ENCODE measurements at regions not wholly inside any gene's neighbourhood (a gene's known extent, or its start where the extent isn't known, plus 50 kb on each side); places are given as distances from the start of the nearest gene placed in this dataset.
"Not testable (repeated sequence)": the region's sequence is repeated elsewhere in the genome, so short reads cannot be mapped to it uniquely, and the experiment has no call there.

- DNase-seq (ENCODE audit: low read depth), result no peak
These were observed 949.4 kb downstream of the TLE4 start for GRCh38 chr9:80521151-80521550.

GRCh38 chr9:80520231-80520630 is 948.5 kb downstream of the TLE4 start:
- DNase-seq (ENCODE audit: low read depth), result no peak

DNA sequence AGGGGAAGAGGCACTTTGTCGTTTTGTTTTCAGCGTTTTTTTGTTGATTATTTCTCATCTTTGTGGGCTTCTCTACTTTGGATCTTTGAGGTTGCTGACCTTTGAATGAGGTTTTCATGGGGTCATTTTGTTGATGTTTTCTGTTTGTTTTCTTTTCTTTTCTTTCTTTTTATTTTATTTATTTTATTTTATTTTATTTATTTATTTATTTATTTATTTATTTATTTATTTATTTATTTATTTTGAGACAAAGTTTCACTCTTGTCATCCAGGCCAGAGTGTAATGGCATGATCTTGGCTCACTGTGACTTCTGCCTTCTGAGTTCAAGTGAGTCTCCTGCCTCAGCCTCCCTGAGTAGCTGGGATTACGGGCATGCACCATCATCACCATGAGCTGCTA is 946.7 kb downstream of the TLE4 start:
- no peak for DNase-seq (ENCODE audit: low read depth)

DNA sequence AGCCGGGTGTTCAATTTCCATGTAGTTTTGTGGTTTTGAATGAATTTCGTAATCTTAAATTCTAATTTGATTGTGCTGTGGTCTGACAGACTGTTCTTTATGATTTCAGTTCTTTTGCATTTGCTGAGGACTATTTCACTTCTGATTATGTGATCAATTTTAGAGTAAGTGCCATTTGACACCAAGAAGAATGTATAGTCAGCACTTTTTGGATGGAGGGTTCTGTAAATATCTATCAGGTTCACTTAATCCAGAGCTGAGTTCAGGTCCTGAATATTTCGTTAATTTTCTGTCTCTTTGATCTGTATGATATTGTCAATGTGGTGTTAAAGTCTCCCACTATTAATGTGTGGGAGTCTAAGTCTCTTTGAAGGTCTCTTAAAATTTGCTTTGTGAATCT is 944.9 kb downstream of the TLE4 start:
- DNase-seq (ENCODE audit: low read depth), result no peak

DNA sequence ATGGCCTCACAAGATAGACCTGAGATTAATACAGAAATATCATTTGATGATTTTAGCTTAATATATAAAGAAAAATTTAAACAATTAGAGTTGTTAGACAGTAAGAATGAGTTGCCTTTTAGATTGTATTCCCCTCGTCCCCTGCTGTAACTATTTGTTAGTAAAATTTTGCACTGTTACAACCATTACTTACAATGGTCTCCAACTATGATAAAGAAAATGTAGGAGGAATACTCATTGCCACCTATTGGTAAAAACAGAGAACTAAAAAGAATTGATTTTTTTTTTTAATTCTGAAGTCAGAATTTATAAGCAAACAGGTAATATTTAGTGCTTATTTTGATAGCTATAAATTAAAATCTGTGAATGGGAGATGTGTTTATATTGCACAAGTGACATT is 937.6 kb downstream of the TLE4 start:
- no peak for DNase-seq (ENCODE audit: low read depth)

DNA sequence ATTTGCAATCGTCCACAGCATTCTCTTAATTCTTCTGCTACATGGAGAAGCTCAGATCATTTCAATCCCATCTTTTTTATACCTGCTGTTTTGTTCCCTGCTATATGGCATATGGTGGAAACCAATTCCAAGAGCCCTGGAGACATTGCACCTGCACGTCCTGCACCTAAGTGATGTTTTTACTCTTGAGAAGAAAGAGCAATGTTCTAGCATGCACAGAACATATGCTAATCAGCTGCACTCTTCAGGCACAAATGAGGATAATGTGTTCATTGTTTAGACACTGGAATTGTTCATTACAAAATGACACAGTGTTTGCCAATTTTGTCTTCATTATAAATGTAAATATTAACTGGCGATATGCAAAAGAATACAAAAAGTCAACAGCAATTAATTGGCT is 935.8 kb downstream of the TLE4 start:
- DNase-seq (ENCODE audit: low read depth), result no peak

GRCh38 chr9:80504601-80505230 is 933.0 kb downstream of the TLE4 start:
- no peak for DNase-seq (ENCODE audit: low read depth)

- no peak for DNase-seq (ENCODE audit: low read depth)
These were observed 932.0 kb downstream of the TLE4 start for GRCh38 chr9:80503671-80504281.

DNA sequence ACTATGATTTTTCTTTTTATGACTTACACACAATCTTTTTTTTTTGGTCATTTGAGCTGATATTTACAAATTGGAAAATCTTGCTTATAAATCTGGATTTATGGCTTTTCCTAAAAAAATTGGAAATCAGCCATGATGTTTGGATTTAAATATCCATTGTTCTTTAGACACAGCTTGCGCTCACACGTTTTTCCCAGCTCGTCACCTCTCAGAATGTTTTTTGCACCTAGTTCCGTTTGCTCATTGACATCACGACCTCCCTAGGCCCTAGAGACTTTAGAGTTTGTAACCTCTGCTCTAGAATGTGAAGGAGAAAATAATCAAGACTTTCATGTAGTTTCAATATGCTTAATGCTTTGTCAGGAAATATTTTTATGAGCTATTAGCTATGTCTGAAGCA is 930.5 kb downstream of the TLE4 start:
- DNase-seq (ENCODE audit: low read depth), result no peak

DNA sequence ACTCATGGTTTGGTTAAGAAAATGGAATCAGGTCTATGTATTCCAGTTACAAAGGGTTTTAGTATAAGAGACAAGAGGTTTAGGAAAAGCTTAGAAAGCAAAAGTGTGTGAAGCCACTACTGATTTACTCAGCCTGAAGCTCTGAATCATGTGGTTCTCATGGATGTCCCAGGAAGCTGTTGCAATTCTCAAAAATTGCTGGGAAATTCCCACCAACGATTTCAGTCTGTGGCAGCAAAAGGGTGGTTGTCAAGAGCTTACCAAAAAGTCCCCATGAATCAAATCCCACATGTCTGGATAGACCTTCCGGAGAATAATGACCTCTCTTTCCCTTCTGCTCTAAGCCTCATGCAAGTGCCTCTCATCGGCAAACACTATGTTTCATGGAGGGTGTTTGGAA is 929.9 kb downstream of the TLE4 start:
- no peak for DNase-seq (ENCODE audit: low read depth)

DNA sequence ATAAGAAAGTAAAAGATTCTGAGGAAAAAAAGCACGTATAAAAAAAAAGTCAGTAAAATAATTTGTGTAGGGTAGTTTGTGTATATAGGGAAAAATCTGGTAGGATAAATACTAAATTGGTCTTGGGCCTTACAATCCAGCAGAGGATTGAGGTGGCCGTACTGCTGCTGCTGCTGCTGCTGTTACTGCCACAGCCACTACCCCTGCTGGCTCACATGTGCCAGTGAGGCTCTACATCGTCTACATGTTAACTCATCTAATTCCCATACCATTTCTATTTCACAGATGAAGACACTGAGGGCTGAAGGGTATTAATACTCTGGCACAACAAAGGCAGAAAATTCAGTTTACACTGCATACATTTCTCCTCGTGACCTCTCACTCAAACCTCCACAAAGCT is 928.5 kb downstream of the TLE4 start:
- no peak for DNase-seq (ENCODE audit: low read depth)

DNA sequence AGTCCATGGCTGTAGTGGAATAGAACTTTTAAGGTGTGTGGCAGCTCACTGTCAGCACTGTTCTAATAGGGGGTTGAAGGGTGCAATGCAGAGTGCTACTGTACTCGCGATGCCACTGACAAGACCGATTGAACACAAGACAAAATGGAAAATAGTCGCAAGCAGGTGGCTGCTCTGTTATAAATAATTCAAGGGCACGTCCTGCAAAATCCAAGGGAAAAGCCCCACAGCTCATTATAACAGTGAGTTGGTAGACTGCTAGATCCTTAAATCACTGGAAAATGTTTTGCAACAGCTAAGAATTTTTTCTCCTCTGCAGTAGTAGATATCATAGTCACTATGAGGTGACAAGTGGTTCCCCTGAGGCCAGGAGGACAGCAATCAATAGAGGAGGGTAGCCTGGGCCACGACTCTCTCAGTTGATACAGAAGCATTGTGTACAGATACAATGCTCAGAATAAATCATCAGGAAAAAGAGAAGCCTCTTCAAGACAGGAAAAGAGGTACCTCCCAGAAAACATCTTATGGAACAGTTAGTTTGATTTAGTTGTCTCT is 926.3 kb downstream of the TLE4 start:
- no peak for DNase-seq (ENCODE audit: low read depth)

DNA sequence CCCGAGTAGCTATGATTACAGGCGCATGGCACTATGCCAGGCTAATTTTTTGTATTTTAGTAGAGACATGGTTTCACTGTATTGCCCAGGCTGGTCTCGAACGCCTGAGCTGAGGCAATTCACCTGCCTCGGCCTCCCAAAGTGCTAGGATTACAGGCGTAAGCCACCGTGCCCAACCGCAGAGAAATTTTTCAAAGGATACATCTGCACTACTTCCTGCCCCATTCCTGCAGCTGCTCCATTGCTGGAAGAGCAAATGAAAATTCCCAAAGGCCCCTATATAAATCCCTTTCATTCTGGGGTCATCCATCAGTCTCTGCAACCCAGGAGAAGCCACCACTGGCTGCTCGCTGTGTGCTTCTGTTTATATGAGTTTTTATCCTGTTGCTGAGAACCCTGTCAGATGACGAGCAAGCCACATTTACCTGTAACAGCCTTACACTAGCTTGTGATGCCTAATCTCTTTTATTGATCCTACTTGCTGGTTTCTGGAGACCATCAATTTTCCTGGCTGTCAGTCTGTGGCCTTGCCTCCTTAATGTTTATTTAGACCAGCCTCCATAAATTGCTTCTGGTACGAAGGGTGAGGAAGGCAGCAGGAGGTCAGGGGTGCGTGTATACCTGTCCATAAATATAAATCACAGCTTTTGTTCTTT is 925.3 kb downstream of the TLE4 start:
- no peak for DNase-seq (ENCODE audit: low read depth)

DNA sequence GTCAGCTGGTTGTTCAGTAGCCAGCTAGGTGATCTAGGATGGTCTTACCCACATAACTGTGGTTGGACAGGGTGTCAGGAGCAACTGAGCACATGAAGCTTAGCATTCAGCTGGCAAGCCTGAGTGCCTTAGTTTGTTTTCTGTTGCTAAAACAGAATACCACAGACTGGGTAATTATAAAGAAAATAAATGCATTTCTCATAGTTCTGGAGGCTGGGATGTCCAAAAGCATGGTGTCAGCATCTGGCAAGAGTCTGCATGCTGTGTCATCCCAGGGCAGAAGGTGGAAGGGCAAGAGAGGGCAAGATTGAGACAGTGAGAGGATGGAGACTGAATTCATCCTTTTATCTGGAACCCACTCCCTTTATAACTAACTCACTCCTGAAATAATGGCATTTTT is 921.5 kb downstream of the TLE4 start:
- DNase-seq (ENCODE audit: low read depth), result no peak

- no peak for DNase-seq (ENCODE audit: low read depth)
These were observed 920.5 kb downstream of the TLE4 start for GRCh38 chr9:80492221-80492620.

GRCh38 chr9:80491086-80491696 is 919.4 kb downstream of the TLE4 start:
- no peak for DNase-seq (ENCODE audit: low read depth)

DNA sequence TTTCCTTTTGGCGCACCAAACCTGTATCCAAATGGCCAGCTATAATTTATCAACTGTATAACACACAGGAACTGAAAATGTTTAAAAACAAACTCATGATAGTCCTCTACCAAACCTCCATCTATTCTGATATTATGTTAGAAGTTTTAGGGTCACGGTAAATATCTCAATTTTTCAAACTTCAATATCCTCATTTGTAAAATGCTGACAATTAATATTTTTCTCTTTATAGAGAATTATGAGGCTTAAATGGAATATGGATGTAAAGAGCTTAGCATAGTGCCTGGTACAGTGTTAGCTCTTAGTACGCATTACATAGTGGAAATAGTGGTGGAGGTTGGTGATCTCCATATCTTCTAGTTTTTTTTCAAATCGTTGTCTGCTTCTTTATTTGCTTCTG is 917.6 kb downstream of the TLE4 start:
- DNase-seq (ENCODE audit: low read depth), result no peak

- no peak for DNase-seq (ENCODE audit: low read depth)
These were observed 913.9 kb downstream of the TLE4 start for GRCh38 chr9:80485420-80486250.

DNA sequence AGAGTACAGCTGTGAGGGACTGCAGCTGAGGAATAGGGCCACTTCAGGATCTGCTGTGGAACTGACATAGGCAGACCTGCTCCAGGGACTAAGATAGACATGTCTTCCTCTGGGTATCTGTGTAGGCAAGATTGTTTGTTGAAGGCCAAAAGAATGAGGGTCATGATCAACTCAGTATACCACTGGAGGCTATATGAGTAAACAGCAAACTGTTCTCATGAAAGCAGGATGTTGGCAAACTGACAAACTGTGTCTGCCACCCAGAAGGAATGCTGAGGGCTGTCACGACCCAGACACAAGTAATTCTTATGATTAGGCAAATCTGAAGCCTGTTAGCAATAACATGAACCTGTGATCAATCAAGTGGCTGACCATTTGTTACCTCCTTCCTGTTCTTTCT is 910.5 kb downstream of the TLE4 start:
- DNase-seq (ENCODE audit: low read depth), result not testable (repeated sequence)

DNA sequence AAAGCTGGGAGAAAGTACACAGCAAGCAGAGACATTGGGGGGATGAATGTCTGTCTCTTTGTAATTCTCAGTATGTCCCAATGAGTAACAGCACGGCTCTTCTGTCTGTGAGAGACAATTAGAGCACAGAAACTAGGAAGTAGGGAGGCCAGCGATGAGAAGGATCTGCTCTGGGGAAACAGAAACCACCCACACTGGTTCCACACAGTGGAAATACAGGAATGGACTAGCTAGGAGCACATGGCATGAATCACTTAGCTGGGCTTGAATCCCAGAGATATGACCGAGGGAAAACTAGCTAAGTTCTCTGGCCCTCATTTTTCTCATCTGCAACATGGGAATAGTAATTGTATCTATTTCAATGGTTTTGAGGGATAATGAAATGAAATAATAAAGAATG is 895.9 kb downstream of the TLE4 start:
- DNase-seq (ENCODE audit: low read depth), result no peak

DNA sequence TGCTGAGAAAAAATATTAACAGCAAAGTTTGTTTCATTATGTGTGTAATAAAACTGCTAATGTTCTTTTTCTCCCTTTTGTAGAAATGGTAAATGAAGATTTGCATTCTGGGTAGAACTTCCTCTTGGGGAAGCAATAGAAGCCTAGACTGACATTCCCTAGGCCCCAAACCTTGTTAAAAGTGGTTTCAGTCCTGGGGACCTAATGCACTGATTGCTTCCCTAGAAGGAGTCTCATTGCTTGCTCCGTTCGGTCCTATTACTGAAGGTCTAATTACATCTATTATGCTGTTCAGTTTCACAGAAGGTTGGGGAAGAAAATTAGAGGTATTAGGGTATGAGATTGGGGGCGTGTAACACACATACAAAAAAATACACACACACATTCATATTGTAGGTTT is 893.8 kb downstream of the TLE4 start:
- DNase-seq (ENCODE audit: low read depth), result no peak

DNA sequence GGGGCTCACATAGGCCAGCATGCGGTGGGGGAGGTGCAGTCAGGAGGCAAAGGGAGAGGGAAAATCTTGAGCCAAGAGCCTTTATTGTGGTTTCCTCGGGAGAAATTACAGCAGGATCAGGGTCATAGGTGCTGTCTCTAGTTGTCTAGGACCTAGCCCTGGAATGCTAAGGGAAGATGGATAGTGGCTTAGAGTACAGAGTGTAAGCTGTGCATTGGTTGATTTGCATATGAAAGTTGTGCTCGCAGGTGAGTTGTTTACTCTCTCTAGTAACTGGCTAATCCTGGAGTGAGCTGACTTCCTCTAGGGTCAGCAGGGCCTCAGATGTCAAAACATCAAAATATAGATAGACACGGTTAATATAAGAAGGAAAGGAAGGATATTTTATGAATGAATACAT is 877.7 kb downstream of the TLE4 start:
- no peak for DNase-seq (ENCODE audit: low read depth)

Data from activated T-cell treated with anti-CD3 and anti-CD28 coated beads for 24 hours (primary cell).